ENCODE measurements at regions not wholly inside any gene's neighbourhood (a gene's known extent, or its start where the extent isn't known, plus 50 kb on each side); places are given as distances from the start of the nearest gene placed in this dataset.
"Not testable (repeated sequence)": the region's sequence is repeated elsewhere in the genome, so short reads cannot be mapped to it uniquely, and the experiment has no call there.

GRCh38 chr11:81787584-81788049 is 946.0 kb downstream of the FAM181B start:
- intact Hi-C loops (cut with micrococcal nuclease) = loop anchor here (1.0 to 10.0 kb wide), 5 partner anchors 83 to 442 kb away; no protein-coding TSS in a partner anchor

- intact Hi-C loops (cut with micrococcal nuclease) = no loop called here
Measured at GRCh38 chr11:81772166-81772565, 961.5 kb downstream of the FAM181B start.

GRCh38 chr11:81769906-81770305 is 963.8 kb downstream of the FAM181B start:
- intact Hi-C loops (cut with micrococcal nuclease) = not testable (repeated sequence)

DNA sequence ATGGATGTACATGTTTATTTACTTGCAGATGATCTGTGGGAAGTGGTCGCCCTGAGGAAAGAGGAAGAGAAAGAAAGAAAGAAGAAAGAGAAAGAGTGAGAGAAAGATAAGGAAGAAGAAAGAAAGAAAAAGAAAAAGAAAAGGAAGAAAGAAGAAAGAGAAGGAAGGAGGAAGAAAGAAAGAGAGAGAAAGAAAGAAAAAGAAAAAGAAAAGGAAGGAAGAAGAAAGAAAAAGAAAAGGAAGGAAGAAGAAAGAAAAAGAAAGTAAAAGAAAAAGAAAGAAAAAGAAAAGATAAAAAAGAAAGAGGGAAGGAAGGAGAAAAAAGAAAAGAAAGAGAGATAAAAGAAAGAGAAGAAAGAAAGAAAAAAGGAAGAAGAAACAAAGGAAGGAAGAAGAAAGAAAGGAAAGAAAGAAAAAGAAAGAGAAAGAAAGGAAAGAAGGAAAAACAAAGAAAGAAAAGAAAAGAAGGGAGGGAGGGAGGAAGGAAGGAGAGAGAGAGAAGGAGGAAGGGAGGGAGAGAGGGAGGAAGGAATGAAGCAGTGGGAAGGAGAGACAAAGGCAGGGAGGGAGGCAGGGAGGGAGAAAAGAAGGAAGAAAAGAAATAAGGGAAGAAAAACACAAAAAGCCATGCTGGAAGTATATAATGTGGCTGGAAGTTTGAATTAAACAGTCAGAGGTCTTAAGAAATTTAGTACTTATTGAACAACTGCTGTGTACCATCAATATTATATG is 976.6 kb downstream of the FAM181B start:
- intact Hi-C loops (cut with micrococcal nuclease) = no loop called here

- intact Hi-C loops (cut with micrococcal nuclease) = no loop called here
Measured at GRCh38 chr11:81749245-81749644, 984.4 kb downstream of the FAM181B start.

GRCh38 chr11:81744336-81745116 is 989.1 kb downstream of the FAM181B start:
- intact Hi-C loops (cut with micrococcal nuclease) = no loop called here

- intact Hi-C loops (cut with micrococcal nuclease) = no loop called here
Measured at GRCh38 chr11:81725701-81726100, 1008.0 kb downstream of the FAM181B start.

- intact Hi-C loops (cut with micrococcal nuclease) = no loop called here
Measured at GRCh38 chr11:81717695-81718094, 1016.0 kb downstream of the FAM181B start.

DNA sequence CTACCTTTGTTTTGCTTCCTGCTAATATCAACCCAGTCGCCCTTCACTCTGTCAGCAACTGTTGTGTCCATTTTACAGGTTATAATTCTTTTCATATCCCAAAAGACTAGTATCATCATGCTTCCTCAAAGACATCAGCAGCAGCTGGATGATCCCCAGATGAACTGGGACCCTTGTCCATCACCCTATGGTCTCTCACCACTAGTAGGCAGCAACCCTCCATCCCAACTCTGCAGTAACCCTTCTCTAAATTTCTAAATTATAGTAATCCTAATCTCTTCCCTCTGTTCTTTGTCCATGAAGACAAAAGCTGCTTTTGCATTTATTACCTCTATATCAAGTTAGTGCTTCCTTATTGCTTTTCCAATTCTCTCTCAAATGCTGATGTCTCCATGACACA is 1025.8 kb downstream of the FAM181B start:
- intact Hi-C loops (cut with micrococcal nuclease) = no loop called here

GRCh38 chr11:81705283-81705682 is 1028.4 kb downstream of the FAM181B start:
- intact Hi-C loops (cut with micrococcal nuclease) = no loop called here

GRCh38 chr11:81700076-81700475 is 1033.6 kb downstream of the FAM181B start:
- intact Hi-C loops (cut with micrococcal nuclease) = no loop called here

DNA sequence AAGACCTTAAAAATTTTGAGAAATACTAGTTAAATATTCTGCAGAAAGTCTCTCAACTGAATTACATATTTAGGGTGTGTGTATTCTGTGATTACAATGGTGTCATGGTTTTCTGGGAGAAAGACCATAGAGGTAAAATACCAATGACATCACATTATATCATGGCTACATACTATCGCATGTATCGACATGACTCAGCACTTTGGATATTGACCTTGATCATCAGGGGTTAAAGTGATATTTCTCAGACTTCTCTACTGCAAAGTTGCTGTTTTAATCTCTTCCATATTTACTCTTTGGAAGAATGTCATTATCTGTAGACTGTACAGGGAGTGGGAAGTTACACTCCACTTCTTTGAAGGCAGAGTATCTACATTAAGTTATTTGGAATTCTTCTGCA is 1046.6 kb downstream of the FAM181B start:
- intact Hi-C loops (cut with micrococcal nuclease) = no loop called here

- intact Hi-C loops (cut with micrococcal nuclease) = no loop called here
Measured at GRCh38 chr11:81674211-81674610, 1059.5 kb downstream of the FAM181B start.

- intact Hi-C loops (cut with micrococcal nuclease) = no loop called here
Measured at GRCh38 chr11:81673001-81673400, 1060.7 kb downstream of the FAM181B start.

GRCh38 chr11:81669935-81670543 is 1063.6 kb downstream of the FAM181B start:
- intact Hi-C loops (cut with micrococcal nuclease) = no loop called here

DNA sequence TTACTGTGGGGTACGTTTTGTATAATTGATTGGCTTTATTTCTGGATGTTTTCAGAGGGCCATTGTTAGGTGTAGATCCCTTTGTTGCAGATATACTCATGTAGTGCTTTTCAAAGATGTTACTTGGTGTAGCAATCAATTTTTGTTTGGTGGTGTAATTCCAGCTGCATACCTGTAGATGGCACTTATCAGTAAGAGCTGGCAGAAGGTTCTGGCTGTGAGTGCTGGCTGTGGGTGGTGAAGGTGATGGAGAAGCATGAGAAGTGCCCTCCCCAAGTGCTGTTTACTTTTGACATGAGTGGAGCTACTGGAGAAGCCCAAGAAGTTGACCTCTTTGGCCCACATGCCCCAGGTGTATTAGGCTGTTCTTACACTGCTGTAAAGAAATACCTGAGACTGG is 1074.9 kb downstream of the FAM181B start:
- intact Hi-C loops (cut with micrococcal nuclease) = loop anchor here (1.0 to 5.0 kb wide), 2 partner anchors 304 to 571 kb away; no protein-coding TSS in a partner anchor

DNA sequence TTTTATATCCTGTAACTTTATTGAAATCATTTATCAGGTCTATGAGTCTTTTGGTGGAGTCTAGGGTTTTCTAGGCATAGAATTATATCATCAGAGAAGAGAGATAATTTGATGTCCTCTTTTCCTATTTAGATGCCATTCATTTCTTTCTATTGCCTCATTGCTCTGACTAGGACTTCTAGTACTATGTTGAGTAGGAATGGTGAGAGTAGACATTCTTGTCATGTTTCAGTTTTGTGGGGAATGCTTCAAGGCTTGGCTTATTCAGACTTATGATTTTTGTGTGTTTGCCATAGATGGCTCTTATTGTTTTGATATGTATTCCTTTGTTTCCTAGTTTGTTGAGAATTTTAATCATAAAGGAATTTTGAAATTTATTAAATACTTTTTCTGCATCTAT is 1078.3 kb downstream of the FAM181B start:
- intact Hi-C loops (cut with micrococcal nuclease) = loop anchor here (5.0 kb wide), 1 partner anchor 307 kb away; no protein-coding TSS in a partner anchor

DNA sequence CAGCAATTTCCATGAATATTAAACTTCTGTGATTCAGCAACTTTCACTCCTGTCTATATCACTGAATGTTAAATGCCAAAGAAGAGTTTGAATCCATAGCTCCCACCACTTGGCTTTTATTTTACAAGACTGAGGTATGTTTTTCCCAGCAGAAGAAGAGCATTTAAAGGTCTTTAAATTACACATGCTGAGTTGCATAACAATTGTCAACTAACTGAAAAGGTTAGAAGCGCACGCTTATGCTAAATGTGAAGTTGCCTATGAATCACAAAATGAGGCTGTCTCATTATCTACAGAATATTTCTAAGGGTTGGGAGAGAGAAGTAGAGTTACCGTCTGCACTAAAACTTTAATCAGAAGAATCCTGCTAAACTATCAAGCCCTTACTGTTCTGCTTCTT is 1086.3 kb downstream of the FAM181B start:
- intact Hi-C loops (cut with micrococcal nuclease) = loop anchor here (10.0 kb wide), 1 partner anchor 137 kb away; no protein-coding TSS in a partner anchor

- intact Hi-C loops (cut with micrococcal nuclease) = loop anchor here (1.0 to 10.0 kb wide), 6 partner anchors 140 to 1058 kb away; no protein-coding TSS in a partner anchor
Measured at GRCh38 chr11:81644239-81644840, 1089.3 kb downstream of the FAM181B start.

DNA sequence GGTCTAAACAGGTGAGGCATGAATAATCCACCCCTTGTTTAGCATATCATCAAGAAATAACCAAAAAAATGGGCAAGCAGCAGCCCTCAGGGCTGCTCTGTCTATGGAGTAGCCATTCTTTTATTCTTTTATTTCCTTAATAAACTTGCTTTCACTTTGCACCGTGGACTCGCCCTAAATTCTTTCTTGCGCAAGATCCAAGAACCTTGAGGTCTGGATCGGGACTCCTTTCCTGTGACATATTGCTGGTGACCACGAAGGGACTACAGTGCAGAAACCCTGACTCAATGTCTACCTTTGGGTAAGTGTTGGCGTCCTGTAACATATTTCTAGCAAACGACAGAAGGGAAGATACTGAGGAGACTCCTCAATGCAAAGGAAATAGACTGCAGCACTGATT is 1099.2 kb downstream of the FAM181B start:
- intact Hi-C loops (cut with micrococcal nuclease) = no loop called here

- intact Hi-C loops (cut with micrococcal nuclease) = no loop called here
Measured at GRCh38 chr11:81602508-81602907, 1131.2 kb downstream of the FAM181B start.
